HL-60 (cell line): ENCODE measurements at regions not wholly inside any gene's neighbourhood (a gene's known extent, or its start where the extent isn't known, plus 50 kb on each side); places are given as distances from the start of the nearest gene placed in this dataset.

Source experiments
- DNase-seq, 2 experiments: peaks; one replicate each; pipeline ENCODE4 v3.0.0-alpha.2; 2010 to 2020; ENCODE audit warnings: low read depth in 1 of 2, low spot score in 1 of 2
- H3K27ac ChIP-seq: fragments of 250-450 bp; sonication (Bioruptor Pico); replicated peaks from 2 replicates; pipeline ENCODE4 v1.5.1; 2020; ENCODE audit warnings: mild to moderate bottlenecking, moderate library complexity
- H3K27me3 ChIP-seq: fragments of 250-450 bp; sonication (Bioruptor Pico); 2 replicates; pipeline ENCODE4 v1.5.1; 2021; ENCODE audit warnings: mild to moderate bottlenecking, moderate library complexity; ENCODE audit not compliant: insufficient read depth, poor library complexity, severe bottlenecking
- H3K4me3 ChIP-seq: replicated peaks from 2 replicates; pipeline ENCODE4 v1.5.1; 2011; ENCODE audit warnings: mild to moderate bottlenecking, control low read depth, low read length; ENCODE audit not compliant: insufficient read depth
- CTCF ChIP-seq: IDR thresholded peaks from one replicate; pipeline ENCODE4 v1.5.1; 2011; ENCODE audit warnings: low read length, control low read depth, inconsistent platforms; ENCODE audit not compliant: insufficient read depth
- GABPA ChIP-seq: IDR thresholded peaks from 2 replicates; pipeline ENCODE4 v1.6.1; 2012; ENCODE audit warnings: low read depth
- POLR2AphosphoS5 ChIP-seq: IDR thresholded peaks from 2 replicates; pipeline ENCODE4 v1.6.1; 2012; ENCODE audit warnings: low read depth
- REST ChIP-seq: IDR thresholded peaks from 2 replicates; pipeline ENCODE4 v1.6.1; 2012; ENCODE audit warnings: low read depth; ENCODE audit not compliant: insufficient replicate concordance
- SPI1 ChIP-seq: IDR thresholded peaks from 2 replicates; pipeline ENCODE4 v1.6.1; 2012; ENCODE audit warnings: low read depth, mild to moderate bottlenecking, borderline replicate concordance

GRCh38 chr2:204328373-204328772 lies 216.9 kb upstream of the PARD3B start:
- no peak for TF ChIP-seq POLR2AphosphoS5
- TF ChIP-seq CTCF = no peak
- Histone ChIP-seq H3K4me3 (no peak overlapping the region), H3K27ac (no peak overlapping the region), H3K27me3 (no peaks in the 10 kb centered on the region)
- no peak for DNase-seq

- Histone ChIP-seq H3K27ac (no peak overlapping the region), H3K27me3 (no peaks in the 10 kb centered on the region), H3K4me3 (no peak overlapping the region)
- no peak for DNase-seq
- TF ChIP-seq CTCF = no peak
- TF ChIP-seq SPI1 = no peak
- no peak for TF ChIP-seq GABPA
- no peak for TF ChIP-seq REST
- no peak for TF ChIP-seq POLR2AphosphoS5
Observed at GRCh38 chr2:204329016-204329415, 216.3 kb upstream of the PARD3B start.

GRCh38 chr2:204329532-204329931 lies 215.7 kb upstream of the PARD3B start:
- TF ChIP-seq SPI1 = no peak
- Histone ChIP-seq H3K4me3 (no peak overlapping the region), H3K27me3 (no peaks in the 10 kb centered on the region), H3K27ac (no peak overlapping the region)
- DNase-seq = no peak

- H3K27ac ChIP-seq = no peak overlapping the region
- H3K27me3 ChIP-seq = no peaks in the 10 kb centered on the region
- DNase-seq = no peak
- TF ChIP-seq REST (no peak), POLR2AphosphoS5 (no peak), GABPA (no peak), SPI1 (no peak), CTCF (no peak)
- no peak overlapping the region for H3K4me3 ChIP-seq
Observed at GRCh38 chr2:204331180-204331579, 214.1 kb upstream of the PARD3B start.
